C4-2B (cell line): ENCODE measurements at regions not wholly inside any gene's neighbourhood (a gene's known extent, or its start where the extent isn't known, plus 50 kb on each side); places are given as distances from the start of the nearest gene placed in this dataset.

ENCODE experiments used
- CTCF ChIP-seq: fragments of 450-650 bp; conservative IDR thresholded peaks from 2 replicates; pipeline ENCODE4 v1.5.1; 2017; ENCODE audit warnings: mild to moderate bottlenecking
- ZFX ChIP-seq: fragments of 450-650 bp; IDR thresholded peaks from 2 replicates; pipeline ENCODE4 v1.6.1; 2017

GRCh38 chr21:35321322-35322200 is 272.5 kb upstream of the RUNX1 start:
- no peak for TF ChIP-seq CTCF
- TF ChIP-seq ZFX, result no peak
